NB4 (cell line): ENCODE measurements at regions not wholly inside any gene's neighbourhood (a gene's known extent, or its start where the extent isn't known, plus 50 kb on each side); places are given as distances from the start of the nearest gene placed in this dataset.

Source experiments
- MYC ChIP-seq: IDR thresholded peaks from 2 replicates; pipeline ENCODE4 v1.6.1; 2011; ENCODE audit warnings: low read depth, low read length
- POLR2A ChIP-seq: IDR thresholded peaks from 2 replicates; pipeline ENCODE4 v1.6.1; 2011; ENCODE audit warnings: mild to moderate bottlenecking; ENCODE audit not compliant: insufficient read length; ENCODE audit errors: extremely low read depth
- TF ChIP-seq, protein P1 (sequence below): IDR thresholded peaks from one replicate; pipeline ENCODE4 v1.5.1; 2012; ENCODE audit warnings: low read depth, low read length
- TF ChIP-seq, protein P2 (sequence below): IDR thresholded peaks from 2 replicates; pipeline ENCODE4 v1.6.1; 2011; ENCODE audit warnings: low read depth, low read length

DNA sequence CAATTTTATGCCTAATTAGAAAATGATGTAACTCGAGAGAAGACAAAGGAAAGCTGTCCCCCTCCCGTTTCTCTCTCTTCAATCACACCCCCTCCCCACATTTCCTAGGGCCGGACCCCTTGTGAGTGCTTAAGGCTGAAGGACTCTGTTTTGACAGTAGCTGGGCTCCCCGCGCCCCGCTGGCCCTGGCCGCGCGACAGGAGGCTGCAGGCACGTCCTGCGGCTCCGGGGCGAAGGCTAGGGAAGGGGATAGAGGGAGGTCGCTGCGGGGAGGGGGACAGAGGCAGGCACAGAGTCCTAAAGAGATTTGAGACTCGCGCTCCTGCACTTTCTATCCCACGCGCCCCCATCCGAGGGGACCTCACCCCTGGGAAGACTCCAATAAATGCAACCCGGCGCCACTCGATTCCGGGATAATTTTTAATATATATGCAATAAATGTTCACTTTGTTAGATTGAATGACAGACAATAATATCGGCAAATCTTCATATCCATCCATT lies 56.2 kb upstream of the TMEM33 start:
- TF ChIP-seq, protein P1, sequence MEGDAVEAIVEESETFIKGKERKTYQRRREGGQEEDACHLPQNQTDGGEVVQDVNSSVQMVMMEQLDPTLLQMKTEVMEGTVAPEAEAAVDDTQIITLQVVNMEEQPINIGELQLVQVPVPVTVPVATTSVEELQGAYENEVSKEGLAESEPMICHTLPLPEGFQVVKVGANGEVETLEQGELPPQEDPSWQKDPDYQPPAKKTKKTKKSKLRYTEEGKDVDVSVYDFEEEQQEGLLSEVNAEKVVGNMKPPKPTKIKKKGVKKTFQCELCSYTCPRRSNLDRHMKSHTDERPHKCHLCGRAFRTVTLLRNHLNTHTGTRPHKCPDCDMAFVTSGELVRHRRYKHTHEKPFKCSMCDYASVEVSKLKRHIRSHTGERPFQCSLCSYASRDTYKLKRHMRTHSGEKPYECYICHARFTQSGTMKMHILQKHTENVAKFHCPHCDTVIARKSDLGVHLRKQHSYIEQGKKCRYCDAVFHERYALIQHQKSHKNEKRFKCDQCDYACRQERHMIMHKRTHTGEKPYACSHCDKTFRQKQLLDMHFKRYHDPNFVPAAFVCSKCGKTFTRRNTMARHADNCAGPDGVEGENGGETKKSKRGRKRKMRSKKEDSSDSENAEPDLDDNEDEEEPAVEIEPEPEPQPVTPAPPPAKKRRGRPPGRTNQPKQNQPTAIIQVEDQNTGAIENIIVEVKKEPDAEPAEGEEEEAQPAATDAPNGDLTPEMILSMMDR, result no peak
- TF ChIP-seq POLR2A (no peak), MYC (no peak)
- TF ChIP-seq, protein P2, sequence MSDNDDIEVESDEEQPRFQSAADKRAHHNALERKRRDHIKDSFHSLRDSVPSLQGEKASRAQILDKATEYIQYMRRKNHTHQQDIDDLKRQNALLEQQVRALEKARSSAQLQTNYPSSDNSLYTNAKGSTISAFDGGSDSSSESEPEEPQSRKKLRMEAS, result no peak
